Neural progenitor cell (in vitro differentiated cells): ENCODE measurements at regions not wholly inside any gene's neighbourhood (a gene's known extent, or its start where the extent isn't known, plus 50 kb on each side); places are given as distances from the start of the nearest gene placed in this dataset.

Experiments
- DNase-seq: peaks from one replicate; pipeline ENCODE4 v3.0.0-alpha.2; 2016; ENCODE audit warnings: low spot score
- H2AFZ ChIP-seq: fragments of 200-600 bp; sonication (generic); replicated peaks from 2 replicates; pipeline ENCODE4 v1.6.1; 2016; ENCODE audit warnings: antibody characterized with exemption
- H3F3A ChIP-seq: fragments of 200-600 bp; sonication (generic); 2 replicates; pipeline ENCODE4 v1.6.1; 2016; ENCODE audit warnings: antibody characterized with exemption, low read depth
- H3K27ac ChIP-seq: fragments of 200-600 bp; sonication (generic); 2 replicates; pipeline ENCODE4 v1.5.1; 2016; ENCODE audit warnings: mild to moderate bottlenecking
- H3K27me3 ChIP-seq: fragments of 200-600 bp; sonication (generic); 2 replicates; pipeline ENCODE4 v1.6.1; 2016; ENCODE audit warnings: mild to moderate bottlenecking, moderate library complexity
- H3K36me3 ChIP-seq: fragments of 200-600 bp; sonication (generic); 2 replicates; pipeline ENCODE4 v1.5.1; 2016
- H3K4me1 ChIP-seq: fragments of 200-600 bp; sonication (generic); 2 replicates; pipeline ENCODE4 v1.6.1; 2016; ENCODE audit warnings: mixed run types
- H3K4me2 ChIP-seq: fragments of 200-600 bp; sonication (generic); 2 replicates; pipeline ENCODE4 v1.6.1; 2016
- H3K4me3 ChIP-seq: fragments of 200-600 bp; sonication (generic); 2 replicates; pipeline ENCODE4 v1.5.1; 2016
- H3K79me2 ChIP-seq: fragments of 200-600 bp; sonication (generic); 2 replicates; pipeline ENCODE4 v1.6.1; 2016; ENCODE audit warnings: low read depth
- H3K9ac ChIP-seq: fragments of 200-600 bp; sonication (generic); 2 replicates; pipeline ENCODE4 v1.6.1; 2016
- H3K9me3 ChIP-seq: fragments of 200-600 bp; sonication (generic); 2 replicates; pipeline ENCODE4 v1.5.1; 2016; ENCODE audit warnings: low read depth
- H4K20me1 ChIP-seq: fragments of 200-600 bp; sonication (generic); 2 replicates; pipeline ENCODE4 v1.6.1; 2016; ENCODE audit warnings: low read depth
- H3K27ac Mint-ChIP-seq: 3 replicates; pipeline ENCODE4 v1.8.0; 2021; ENCODE audit warnings: mixed read lengths
- H3K27me3 Mint-ChIP-seq: 2 replicates; pipeline ENCODE4 v1.8.0; 2022; ENCODE audit warnings: low read depth, mild to moderate bottlenecking, inconsistent platforms, moderate library complexity, mixed read lengths; ENCODE audit not compliant: insufficient read depth
- H3K36me3 Mint-ChIP-seq: 3 replicates; pipeline ENCODE4 v1.8.0; 2021; ENCODE audit warnings: mixed read lengths
- H3K4me1 Mint-ChIP-seq: 3 replicates; pipeline ENCODE4 v1.8.0; 2021; ENCODE audit warnings: mixed read lengths
- H3K4me3 Mint-ChIP-seq: 3 replicates; pipeline ENCODE4 v1.8.0; 2021; ENCODE audit warnings: mild to moderate bottlenecking, moderate library complexity, mixed read lengths
- H3K9me3 Mint-ChIP-seq: 3 replicates; pipeline ENCODE4 v1.8.0; 2020; ENCODE audit warnings: mixed read lengths
- CTCF ChIP-seq: fragments of 200-600 bp; sonication (generic); IDR thresholded peaks from 2 replicates; pipeline ENCODE4 v1.5.1; 2017; ENCODE audit warnings: antibody characterized with exemption, mild to moderate bottlenecking
- EZH2 ChIP-seq: fragments of 200-600 bp; sonication (generic); IDR thresholded peaks from 2 replicates; pipeline ENCODE4 v1.6.1; 2017; ENCODE audit warnings: antibody characterized with exemption, mild to moderate bottlenecking, moderate library complexity
- EZH2phosphoT487 ChIP-seq: fragments of 200-600 bp; sonication (generic); IDR thresholded peaks from 2 replicates; pipeline ENCODE4 v1.6.1; 2017; ENCODE audit warnings: antibody characterized with exemption

GRCh38 chr11:43053638-43054412 lies 258.0 kb upstream of the API5 start:
- TF ChIP-seq EZH2phosphoT487 (no peak), EZH2 (no peak), CTCF (no peak)
- no peak for DNase-seq
- H3K4me1 ChIP-seq = no peaks in the 10 kb centered on the region
- Mint-ChIP-seq H3K27me3 (no peaks in the 10 kb centered on the region), H3K4me3 (no peak overlapping the region), H3K9me3 (no peaks in the 10 kb centered on the region), H3K36me3 (no peaks in the 10 kb centered on the region), H3K4me1 (peaks cover 2% of the 10 kb centered on the region), H3K27ac (no peak overlapping the region)
- H3K27me3 ChIP-seq = no peaks in the 10 kb centered on the region
- no peak overlapping the region for H2AFZ ChIP-seq
- H3K79me2 ChIP-seq = no peaks in the 10 kb centered on the region
- H3K4me2 ChIP-seq = no peak overlapping the region
- H3K4me3 ChIP-seq = no peak overlapping the region
- H4K20me1 ChIP-seq = no peaks in the 10 kb centered on the region
- H3F3A ChIP-seq = no peaks in the 10 kb centered on the region
- H3K9ac ChIP-seq = no peak overlapping the region
- H3K36me3 ChIP-seq = no peaks in the 10 kb centered on the region
- no peaks in the 10 kb centered on the region for H3K9me3 ChIP-seq
- no peak overlapping the region for H3K27ac ChIP-seq

GRCh38 chr11:43067681-43068080 lies 244.1 kb upstream of the API5 start:
- Histone ChIP-seq H4K20me1 (no peaks in the 10 kb centered on the region), H3K9me3 (no peaks in the 10 kb centered on the region), H3K4me1 (peaks cover 8% of the 10 kb centered on the region), H2AFZ (no peak overlapping the region), H3K9ac (no peak overlapping the region), H3K79me2 (no peaks in the 10 kb centered on the region), H3K4me3 (no peak overlapping the region), H3K4me2 (no peak overlapping the region), H3K36me3 (no peaks in the 10 kb centered on the region), H3F3A (no peaks in the 10 kb centered on the region), H3K27me3 (no peaks in the 10 kb centered on the region), H3K27ac (no peak overlapping the region)
- H3K4me1 Mint-ChIP-seq = peaks cover 4% of the 10 kb centered on the region
- TF ChIP-seq EZH2phosphoT487 (no peak), CTCF (no peak), EZH2 (no peak)
- H3K27ac Mint-ChIP-seq = no peak overlapping the region
- no peaks in the 10 kb centered on the region for H3K27me3 Mint-ChIP-seq
- no peak overlapping the region for H3K4me3 Mint-ChIP-seq
- H3K9me3 Mint-ChIP-seq = peaks cover 4% of the 10 kb centered on the region
- no peak for DNase-seq
- H3K36me3 Mint-ChIP-seq = no peaks in the 10 kb centered on the region

GRCh38 chr11:43071338-43071737 lies 240.5 kb upstream of the API5 start:
- peaks cover 8% of the 10 kb centered on the region for H3K4me1 ChIP-seq
- no peaks in the 10 kb centered on the region for H3K79me2 ChIP-seq
- no peaks in the 10 kb centered on the region for H3K27me3 ChIP-seq
- H4K20me1 ChIP-seq = no peaks in the 10 kb centered on the region
- Mint-ChIP-seq H3K4me1 (peaks cover 4% of the 10 kb centered on the region), H3K36me3 (no peaks in the 10 kb centered on the region), H3K4me3 (no peak overlapping the region), H3K27me3 (no peaks in the 10 kb centered on the region), H3K27ac (no peak overlapping the region), H3K9me3 (peaks cover 4% of the 10 kb centered on the region)
- no peak overlapping the region for H2AFZ ChIP-seq
- no peak for TF ChIP-seq CTCF
- no peak overlapping the region for H3K9ac ChIP-seq
- H3K4me3 ChIP-seq = no peak overlapping the region
- no peaks in the 10 kb centered on the region for H3K36me3 ChIP-seq
- H3K27ac ChIP-seq = no peak overlapping the region
- no peak for DNase-seq
- no peak overlapping the region for H3K4me2 ChIP-seq
- no peaks in the 10 kb centered on the region for H3K9me3 ChIP-seq
- H3F3A ChIP-seq = no peaks in the 10 kb centered on the region
